CD14-positive monocyte (primary cell): ENCODE measurements at regions not wholly inside any gene's neighbourhood (a gene's known extent, or its start where the extent isn't known, plus 50 kb on each side); places are given as distances from the start of the nearest gene placed in this dataset.

Experiments used
- DNase-seq, 3 donors: peaks; one replicate each; pipeline ENCODE4 v3.0.0-alpha.2; 2011 to 2022
- H2AFZ ChIP-seq: 2 replicates; pipeline ENCODE4 v1.6.0; 2012; ENCODE audit warnings: mild to moderate bottlenecking, low read depth, low read length, inconsistent platforms; ENCODE audit not compliant: insufficient read depth, poor library complexity, severe bottlenecking
- H3K27ac ChIP-seq, 2 donors: 1 replicate in 1 of 2; 2 replicates in 1 of 2; pipeline ENCODE4 v1.5.1; 2012 to 2013; ENCODE audit warnings: low read length in 2 of 2, control low read depth in 1 of 2, inconsistent platforms in 1 of 2, low read depth in 1 of 2, mild to moderate bottlenecking in 1 of 2
- H3K27me3 ChIP-seq, 2 donors: one replicate each; pipeline versions ENCODE4 v1.6.0 to v1.6.1; 2011 to 2013; ENCODE audit warnings: low read length in 2 of 2; ENCODE audit not compliant: control insufficient read depth in 2 of 2, insufficient read depth in 2 of 2
- H3K36me3 ChIP-seq, 2 donors: replicated peaks in 1 of 2; 1 replicate in 1 of 2; 2 replicates in 1 of 2; pipeline versions ENCODE4 v1.5.1 to v1.6.1; 2012 to 2013; ENCODE audit warnings: low read length in 2 of 2, control low read depth in 1 of 2, inconsistent platforms in 1 of 2, mild to moderate bottlenecking in 1 of 2; ENCODE audit not compliant: insufficient read depth in 2 of 2, control insufficient read depth in 1 of 2
- H3K4me1 ChIP-seq, 2 donors: 1 replicate in 1 of 2; 2 replicates in 1 of 2; pipeline versions ENCODE4 v1.5.1 to v1.6.1; 2012 to 2013; ENCODE audit warnings: low read length in 2 of 2, control low read depth in 1 of 2, inconsistent platforms in 1 of 2, mild to moderate bottlenecking in 1 of 2, moderate library complexity in 1 of 2; ENCODE audit not compliant: insufficient read depth in 2 of 2, control insufficient read depth in 1 of 2
- H3K4me2 ChIP-seq: replicated peaks from 2 replicates; pipeline ENCODE3; 2012; ENCODE audit warnings: low read length, moderate library complexity, mild to moderate bottlenecking; ENCODE audit not compliant: poor library complexity, severe bottlenecking; ENCODE audit errors: extremely low read depth
- H3K4me3 ChIP-seq, 3 experiments: fragments of 200-600 bp in 1 of 3; sonication (generic) in 1 of 3; replicated peaks in 1 of 3; 1 replicate in 2 of 3; 2 replicates in 1 of 3; pipeline ENCODE4 v1.5.1; 2011 to 2013; ENCODE audit warnings: low read length in 3 of 3, mild to moderate bottlenecking in 3 of 3, control low read depth in 2 of 3, low read depth in 2 of 3, inconsistent platforms in 1 of 3, moderate library complexity in 1 of 3
- H3K79me2 ChIP-seq: 2 replicates; pipeline ENCODE4 v1.6.0; 2012; ENCODE audit warnings: mild to moderate bottlenecking, control low read depth, inconsistent platforms, low read length, moderate library complexity; ENCODE audit not compliant: insufficient read depth
- H3K9ac ChIP-seq: 2 replicates; pipeline ENCODE4 v1.6.0; 2017; ENCODE audit warnings: low read length, mild to moderate bottlenecking; ENCODE audit not compliant: insufficient read depth, poor library complexity, severe bottlenecking
- H3K9me3 ChIP-seq, 2 donors: replicated peaks in 1 of 2; 1 replicate in 1 of 2; 2 replicates in 1 of 2; pipeline versions ENCODE4 v1.5.1 to v1.6.1; 2012 to 2013; ENCODE audit warnings: low read length in 2 of 2, control low read depth in 1 of 2; ENCODE audit not compliant: control insufficient read depth in 1 of 2, insufficient read depth in 1 of 2
- H4K20me1 ChIP-seq: 2 replicates; pipeline ENCODE4 v1.6.0; 2012; ENCODE audit warnings: mild to moderate bottlenecking, low read length, control low read depth, moderate library complexity; ENCODE audit not compliant: insufficient read depth
- H3K27ac Mint-ChIP-seq, 7 donors: one replicate each; pipeline ENCODE4 v1.8.0; 2020; ENCODE audit warnings: mild to moderate bottlenecking in 7 of 7, mixed read lengths in 7 of 7, moderate library complexity in 6 of 7, inconsistent platforms in 2 of 7
- H3K27me3 Mint-ChIP-seq, 3 donors: one replicate each; pipeline ENCODE4 v1.8.0; 2021 to 2022; ENCODE audit warnings: low read depth in 3 of 3, mild to moderate bottlenecking in 3 of 3, mixed read lengths in 3 of 3, moderate library complexity in 3 of 3, inconsistent platforms in 1 of 3
- H3K36me3 Mint-ChIP-seq, 2 donors: one replicate each; pipeline ENCODE4 v1.8.0; 2020; ENCODE audit warnings: mixed read lengths in 2 of 2, inconsistent platforms in 1 of 2, mild to moderate bottlenecking in 1 of 2
- H3K4me1 Mint-ChIP-seq: one replicate; pipeline ENCODE4 v1.8.0; 2020; ENCODE audit warnings: mild to moderate bottlenecking, mixed read lengths
- H3K4me3 Mint-ChIP-seq, 2 donors: one replicate each; pipeline ENCODE4 v1.8.0; 2020; ENCODE audit warnings: mild to moderate bottlenecking in 2 of 2, mixed read lengths in 2 of 2, moderate library complexity in 1 of 2
- H3K9me3 Mint-ChIP-seq, 7 donors: one replicate each; pipeline ENCODE4 v1.8.0; 2020 to 2022; ENCODE audit warnings: mixed read lengths in 7 of 7, mild to moderate bottlenecking in 6 of 7, moderate library complexity in 6 of 7, inconsistent platforms in 2 of 7
- CTCF ChIP-seq: fragments of 200-600 bp; IDR thresholded peaks from one replicate; pipeline ENCODE4 v1.8.0; 2022; ENCODE audit warnings: antibody characterized with exemption, mild to moderate bottlenecking
- WGBS: methylation state at CpG from one replicate; pipeline ENCODE4 v1.1.5; 2013; ENCODE audit warnings: missing lambda C conversion rate; ENCODE audit not compliant: insufficient coverage; 5-methylcytosine and 5-hydroxymethylcytosine counted together
- intact Hi-C, 2 donors: fragments of 100-400 bp; cut with micrococcal nuclease; formaldehyde crosslinking; loops; one replicate each; pipeline versions ENCODE4 v1.15.0 to v1.15.1; 2023

- Mint-ChIP-seq H3K4me3 (no peak overlapping the region), H3K36me3 (no peaks in the 10 kb centered on the region), H3K27me3 (peaks cover 0 to 2% (median 0%) of the 10 kb centered on the region in 3 donors), H3K4me1 (peaks cover 10% of the 10 kb centered on the region), H3K27ac (no peak overlapping the region), H3K9me3 (peaks cover 0 to 8% (median 2%) of the 10 kb centered on the region in 7 donors)
- H3K36me3 ChIP-seq: no peaks in the 10 kb centered on the region
- no peaks in the 10 kb centered on the region for H3K27me3 ChIP-seq
- H3K9me3 ChIP-seq: no peaks in the 10 kb centered on the region
- no peaks in the 10 kb centered on the region for H3K4me1 ChIP-seq
- no peak for DNase-seq
- H3K27ac ChIP-seq: no peak overlapping the region
- no peak overlapping the region for H3K9ac ChIP-seq
- intact Hi-C loops: no loop called here
- no peak overlapping the region for H2AFZ ChIP-seq
- no peak for TF ChIP-seq CTCF
- no peak overlapping the region for H3K4me3 ChIP-seq
- H3K79me2 ChIP-seq: no peaks in the 10 kb centered on the region
- H3K4me2 ChIP-seq: no peak overlapping the region
- 96% methylated on average over 3 of the region's 6 CpGs for whole genome bisulfite sequencing
- no peaks in the 10 kb centered on the region for H4K20me1 ChIP-seq
Measured at GRCh38 chr15:35139822-35140221, 54.7 kb upstream of the NANOGP8 start.

GRCh38 chr15:35137190-35137574, 52.1 kb upstream of the NANOGP8 start:
- H2AFZ ChIP-seq: no peak overlapping the region
- H3K9ac ChIP-seq: no peak overlapping the region
- no peak for DNase-seq
- H3K36me3 Mint-ChIP-seq: no peaks in the 10 kb centered on the region
- no peak overlapping the region for H3K4me3 Mint-ChIP-seq
- H3K9me3 Mint-ChIP-seq: peaks cover 0 to 5% (median 3%) of the 10 kb centered on the region in 7 donors
- H3K4me1 ChIP-seq: no peaks in the 10 kb centered on the region
- H3K4me3 ChIP-seq: no peak overlapping the region
- no peaks in the 10 kb centered on the region for H3K9me3 ChIP-seq
- H3K27ac ChIP-seq: no peak overlapping the region
- no peak overlapping the region for H3K27ac Mint-ChIP-seq
- no peak for TF ChIP-seq CTCF
- H3K79me2 ChIP-seq: no peaks in the 10 kb centered on the region
- peaks cover 0 to 1% (median 0%) of the 10 kb centered on the region in 3 donors for H3K27me3 Mint-ChIP-seq
- peaks cover 9% of the 10 kb centered on the region for H3K4me1 Mint-ChIP-seq
- H3K36me3 ChIP-seq: no peaks in the 10 kb centered on the region
- no peaks in the 10 kb centered on the region for H4K20me1 ChIP-seq
- no peaks in the 10 kb centered on the region for H3K27me3 ChIP-seq
- intact Hi-C loops: no loop called here
- H3K4me2 ChIP-seq: no peak overlapping the region
